GM12873 (cell line): ENCODE measurements at regions not wholly inside any gene's neighbourhood (a gene's known extent, or its start where the extent isn't known, plus 50 kb on each side); places are given as distances from the start of the nearest gene placed in this dataset.

Experiments
- TF ChIP-seq, protein P1 (sequence below): IDR thresholded peaks from 2 replicates; pipeline ENCODE4 v1.5.1; 2012; ENCODE audit warnings: low read depth, mild to moderate bottlenecking, moderate library complexity, low read length, control low read depth; ENCODE audit not compliant: insufficient read depth; ENCODE audit errors: missing control alignments

GRCh38 chr9:129500161-129500862 lies 120.6 kb downstream of the C9orf50 start:
- TF ChIP-seq, protein P1, sequence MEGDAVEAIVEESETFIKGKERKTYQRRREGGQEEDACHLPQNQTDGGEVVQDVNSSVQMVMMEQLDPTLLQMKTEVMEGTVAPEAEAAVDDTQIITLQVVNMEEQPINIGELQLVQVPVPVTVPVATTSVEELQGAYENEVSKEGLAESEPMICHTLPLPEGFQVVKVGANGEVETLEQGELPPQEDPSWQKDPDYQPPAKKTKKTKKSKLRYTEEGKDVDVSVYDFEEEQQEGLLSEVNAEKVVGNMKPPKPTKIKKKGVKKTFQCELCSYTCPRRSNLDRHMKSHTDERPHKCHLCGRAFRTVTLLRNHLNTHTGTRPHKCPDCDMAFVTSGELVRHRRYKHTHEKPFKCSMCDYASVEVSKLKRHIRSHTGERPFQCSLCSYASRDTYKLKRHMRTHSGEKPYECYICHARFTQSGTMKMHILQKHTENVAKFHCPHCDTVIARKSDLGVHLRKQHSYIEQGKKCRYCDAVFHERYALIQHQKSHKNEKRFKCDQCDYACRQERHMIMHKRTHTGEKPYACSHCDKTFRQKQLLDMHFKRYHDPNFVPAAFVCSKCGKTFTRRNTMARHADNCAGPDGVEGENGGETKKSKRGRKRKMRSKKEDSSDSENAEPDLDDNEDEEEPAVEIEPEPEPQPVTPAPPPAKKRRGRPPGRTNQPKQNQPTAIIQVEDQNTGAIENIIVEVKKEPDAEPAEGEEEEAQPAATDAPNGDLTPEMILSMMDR: no peak

GRCh38 chr9:129498451-129499384 lies 122.2 kb downstream of the C9orf50 start:
- TF ChIP-seq, protein P1: no peak

DNA sequence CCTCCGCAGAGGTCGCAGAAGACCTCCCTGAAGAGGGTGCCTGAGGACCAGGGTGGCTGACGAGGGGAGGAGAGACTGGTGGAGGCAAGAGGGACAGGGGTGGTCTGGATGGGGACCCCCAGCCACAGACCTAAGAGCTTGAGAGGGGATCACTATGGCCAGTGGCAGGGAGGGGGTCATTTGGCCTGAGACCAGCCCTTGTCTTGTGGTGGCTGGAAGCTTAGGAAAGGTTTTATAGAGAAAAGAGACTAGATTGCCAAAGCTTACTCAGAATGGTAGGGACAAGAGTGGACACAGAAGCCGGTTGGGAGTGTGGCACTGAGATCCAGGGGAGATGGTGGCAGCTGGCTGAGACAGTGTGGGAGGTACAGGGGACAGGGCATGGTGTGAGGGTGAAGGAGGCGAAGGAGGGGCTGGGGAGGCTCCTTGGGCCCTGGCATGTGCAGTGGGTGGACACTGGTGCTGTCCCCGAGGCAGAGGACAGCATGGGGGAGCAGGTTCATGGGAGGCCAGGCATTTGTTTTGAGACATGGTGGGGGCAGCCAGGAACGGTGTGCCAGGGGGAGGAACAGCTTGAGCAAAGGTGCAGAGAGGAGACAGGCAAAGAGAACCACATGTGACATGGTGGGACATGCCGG lies 123.0 kb downstream of the C9orf50 start:
- TF ChIP-seq, protein P1: no peak

DNA sequence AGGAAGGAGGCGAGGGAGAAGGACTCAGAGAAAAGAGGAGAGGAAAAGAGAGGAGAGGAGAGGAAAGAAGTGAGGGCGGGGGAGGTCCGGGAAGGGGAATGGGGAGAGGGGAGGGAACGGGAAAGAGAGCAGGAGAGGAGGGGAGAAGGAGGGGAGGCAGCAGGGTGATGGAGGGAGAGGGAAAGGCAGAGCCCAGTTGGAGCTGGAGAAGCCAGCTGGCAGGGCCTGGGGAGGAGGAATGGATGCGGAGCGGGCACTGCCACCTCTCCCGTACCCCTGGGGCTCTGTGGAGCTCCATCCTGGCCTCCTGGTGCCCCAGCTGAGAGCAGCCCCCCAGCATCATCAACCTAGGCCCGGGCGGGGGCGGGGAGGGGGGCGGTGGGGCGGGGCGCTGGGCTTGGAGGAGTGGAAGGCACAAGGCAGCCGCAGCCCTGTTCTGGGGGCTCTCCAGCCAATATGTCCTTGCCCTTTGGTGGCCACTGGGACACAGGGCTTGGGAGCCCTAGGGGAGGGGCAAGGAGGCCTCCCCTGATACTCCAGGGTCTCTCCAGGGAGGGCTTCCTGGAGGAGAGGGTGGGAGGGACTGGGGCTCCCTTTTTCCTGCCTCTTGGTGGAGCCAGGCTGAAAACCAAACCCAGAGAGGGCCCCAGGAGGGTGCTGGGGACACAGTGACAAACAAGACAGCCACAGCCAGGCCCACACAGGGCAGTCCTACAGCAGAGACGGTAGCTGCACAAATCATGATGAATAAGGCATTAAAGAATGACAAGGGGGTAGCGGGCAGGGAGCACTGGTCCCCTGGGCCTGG lies 123.7 kb downstream of the C9orf50 start:
- TF ChIP-seq, protein P1: no peak

DNA sequence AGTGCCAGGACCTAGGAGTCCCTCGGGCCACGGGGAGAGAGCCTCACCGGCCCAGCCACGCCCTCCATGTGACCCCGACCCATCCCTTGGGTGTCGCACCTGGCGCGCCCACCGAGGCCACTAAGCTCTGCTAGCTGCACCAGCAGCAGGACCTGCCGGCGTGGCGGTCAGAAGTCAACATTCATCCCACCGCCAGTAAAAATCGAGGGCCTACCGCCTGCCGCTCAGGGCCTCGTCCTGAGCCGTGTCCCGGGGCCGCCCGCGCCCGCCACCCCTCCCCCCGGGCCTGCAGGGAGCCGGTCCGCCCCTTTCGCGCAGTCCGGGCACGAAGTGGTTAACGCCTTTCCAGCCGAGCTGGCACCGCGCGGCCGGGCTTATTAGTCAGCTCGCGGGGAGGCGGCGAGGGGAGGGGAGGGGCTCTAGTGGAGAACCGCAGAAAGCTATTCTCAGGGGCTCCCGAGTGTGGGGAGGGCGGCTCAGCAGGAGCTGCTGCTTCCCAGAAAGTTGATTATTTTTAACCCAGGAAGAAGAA lies 124.4 kb downstream of the C9orf50 start:
- TF ChIP-seq, protein P1: no peak

GRCh38 chr9:129495620-129496472 lies 125.1 kb downstream of the C9orf50 start:
- TF ChIP-seq, protein P1: no peak
